Keratinocyte (primary cell): ENCODE measurements at regions not wholly inside any gene's neighbourhood (a gene's known extent, or its start where the extent isn't known, plus 50 kb on each side); places are given as distances from the start of the nearest gene placed in this dataset.

Source experiments
- DNase-seq: peaks from one replicate; pipeline ENCODE4 v3.0.0-alpha.2; 2011; ENCODE audit warnings: low read depth, missing footprints, low spot score
- FAIRE-seq: peaks from 2 replicates; lab custom pipeline; 2011; peaks lifted over from hg19 to GRCh38; lab: Jason Lieb, UNC
- H2AFZ ChIP-seq: 2 replicates; pipeline ENCODE4 v1.6.0; 2012; ENCODE audit warnings: low read length, control low read depth, inconsistent platforms; ENCODE audit not compliant: control insufficient read depth
- H3K27ac ChIP-seq: 2 replicates; pipeline ENCODE4 v1.5.1; 2011; ENCODE audit warnings: low read length; ENCODE audit not compliant: control insufficient read depth, insufficient read depth
- H3K27me3 ChIP-seq: 3 replicates; pipeline ENCODE4 v1.6.0; 2011; ENCODE audit warnings: low read length; ENCODE audit not compliant: control insufficient read depth, insufficient read depth; ENCODE audit errors: extremely low read depth
- H3K36me3 ChIP-seq, 2 experiments: 2 replicates in 1 of 2; 3 replicates in 1 of 2; pipeline ENCODE4 v1.5.1; 2011; ENCODE audit warnings: low read length in 2 of 2, mild to moderate bottlenecking in 1 of 2; ENCODE audit not compliant: control insufficient read depth in 2 of 2, insufficient read depth in 2 of 2; ENCODE audit errors: extremely low read depth in 1 of 2
- H3K4me1 ChIP-seq: 3 replicates; pipeline ENCODE4 v1.5.1; 2011; ENCODE audit warnings: low read length; ENCODE audit not compliant: control insufficient read depth, insufficient read depth; ENCODE audit errors: extremely low read depth
- H3K4me2 ChIP-seq: 3 replicates; pipeline ENCODE4 v1.6.0; 2011; ENCODE audit warnings: low read depth, low read length; ENCODE audit not compliant: control insufficient read depth, insufficient read depth; ENCODE audit errors: extremely low read depth
- H3K4me3 ChIP-seq, 3 experiments: fragments of 200-600 bp in 1 of 3; sonication (generic) in 1 of 3; 2 replicates in 2 of 3; 3 replicates in 1 of 3; pipeline ENCODE4 v1.5.1; 2011 to 2016; ENCODE audit warnings: low read length in 3 of 3, mild to moderate bottlenecking in 3 of 3, control low read depth in 2 of 3, inconsistent platforms in 1 of 3, low read depth in 1 of 3, mixed read lengths in 1 of 3, mixed run types in 1 of 3, moderate library complexity in 1 of 3; ENCODE audit not compliant: control insufficient read depth in 2 of 3, insufficient read depth in 2 of 3; ENCODE audit errors: extremely low read depth in 1 of 3
- H3K79me2 ChIP-seq: 2 replicates; pipeline ENCODE4 v1.6.0; 2012; ENCODE audit warnings: low read length; ENCODE audit not compliant: control insufficient read depth, insufficient read depth
- H3K9ac ChIP-seq: 3 replicates; pipeline ENCODE4 v1.6.0; 2011; ENCODE audit warnings: low read length; ENCODE audit not compliant: control insufficient read depth, insufficient read depth; ENCODE audit errors: extremely low read depth
- H3K9me1 ChIP-seq: 3 replicates; pipeline ENCODE4 v1.6.0; 2011; ENCODE audit warnings: low read length; ENCODE audit not compliant: control insufficient read depth, insufficient read depth; ENCODE audit errors: extremely low read depth
- H3K9me3 ChIP-seq: 2 replicates; pipeline ENCODE4 v1.5.1; 2012; ENCODE audit warnings: low read depth, low read length; ENCODE audit not compliant: control insufficient read depth
- H4K20me1 ChIP-seq: 3 replicates; pipeline ENCODE4 v1.6.0; 2011; ENCODE audit warnings: low read length; ENCODE audit not compliant: control insufficient read depth, insufficient read depth; ENCODE audit errors: extremely low read depth
- EZH2 ChIP-seq: IDR thresholded peaks from one replicate; pipeline ENCODE4 v1.6.1; 2012; ENCODE audit warnings: inconsistent platforms, mild to moderate bottlenecking, low read length, moderate library complexity
- dilution Hi-C: fragments of 300-500 bp; cut with MboI; formaldehyde crosslinking; loops from one replicate; pipeline ENCODE4 v1.7.0; 2020; ENCODE audit warnings: low sequenced_read_pairs; ENCODE audit not compliant: extremely low pct_ligation_motif_present
- TF ChIP-seq, protein P1 (sequence below), 3 experiments: IDR thresholded peaks in 1 of 3; conservative IDR thresholded peaks in 1 of 3; optimal IDR thresholded peaks in 1 of 3; 2 replicates in 2 of 3; 3 replicates in 1 of 3; pipeline versions ENCODE3 to v1.5.1; 2011; ENCODE audit warnings: low read length in 3 of 3, mild to moderate bottlenecking in 3 of 3, moderate library complexity in 2 of 3, control low read depth in 1 of 3, inconsistent platforms in 1 of 3; ENCODE audit not compliant: insufficient read depth in 2 of 3; ENCODE audit errors: extremely low read depth in 1 of 3

DNA sequence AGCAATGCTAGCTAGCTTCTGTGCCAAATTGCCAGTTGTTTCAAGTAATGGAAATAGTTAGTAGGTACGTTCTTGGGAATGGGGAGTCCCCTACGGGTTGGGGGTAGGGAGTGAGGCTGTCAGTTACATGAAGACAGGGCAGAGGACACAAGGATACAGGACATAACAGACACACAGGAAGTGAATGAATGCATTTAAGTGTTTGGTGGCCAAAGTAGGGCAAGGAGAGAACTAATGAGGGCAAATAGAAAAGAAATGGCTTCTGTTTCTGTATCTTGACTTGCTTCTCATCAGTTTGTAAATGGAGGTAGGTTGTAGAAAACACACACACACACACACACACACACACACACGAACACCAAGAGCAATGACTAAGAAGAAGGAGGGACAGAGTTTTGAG lies 142.2 kb downstream of the S1PR1 start:
- H3K4me3 ChIP-seq: no peak overlapping the region
- H3K9ac ChIP-seq: no peak overlapping the region

DNA sequence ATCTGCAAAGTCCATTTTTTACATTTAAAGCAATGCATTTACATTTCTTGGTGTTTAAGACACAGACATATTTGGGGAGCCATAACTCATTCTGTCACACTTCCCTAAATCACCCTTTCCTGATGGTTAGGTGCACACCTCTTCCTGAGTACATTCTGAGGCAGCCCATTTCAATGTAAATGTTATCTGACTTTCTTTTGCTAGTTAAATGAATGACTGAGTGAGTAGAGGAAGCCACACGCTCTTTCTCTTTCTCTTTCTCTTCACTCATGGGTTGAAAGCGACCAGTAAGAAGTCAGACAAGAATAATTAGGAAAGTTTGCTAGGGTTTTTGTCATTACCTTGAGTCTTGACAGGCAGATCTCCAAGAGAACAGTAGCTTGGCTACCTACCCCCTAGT lies 143.1 kb downstream of the S1PR1 start:
- H2AFZ ChIP-seq: no peak overlapping the region
- H3K79me2 ChIP-seq: no peaks in the 10 kb centered on the region
- H3K9me1 ChIP-seq: no peaks in the 10 kb centered on the region
- no peak for FAIRE-seq
- H3K9me3 ChIP-seq: no peaks in the 10 kb centered on the region
- no peaks in the 10 kb centered on the region for H3K4me1 ChIP-seq
- H3K4me3 ChIP-seq: no peak overlapping the region
- dilution Hi-C loops: no loop called here
- H3K27ac ChIP-seq: no peak overlapping the region
- H3K27me3 ChIP-seq: no peaks in the 10 kb centered on the region
- H3K4me2 ChIP-seq: no peak overlapping the region
- no peak overlapping the region for H3K9ac ChIP-seq
- H4K20me1 ChIP-seq: no peaks in the 10 kb centered on the region
- no peak for DNase-seq
- no peaks in the 10 kb centered on the region for H3K36me3 ChIP-seq
- TF ChIP-seq, protein P1, sequence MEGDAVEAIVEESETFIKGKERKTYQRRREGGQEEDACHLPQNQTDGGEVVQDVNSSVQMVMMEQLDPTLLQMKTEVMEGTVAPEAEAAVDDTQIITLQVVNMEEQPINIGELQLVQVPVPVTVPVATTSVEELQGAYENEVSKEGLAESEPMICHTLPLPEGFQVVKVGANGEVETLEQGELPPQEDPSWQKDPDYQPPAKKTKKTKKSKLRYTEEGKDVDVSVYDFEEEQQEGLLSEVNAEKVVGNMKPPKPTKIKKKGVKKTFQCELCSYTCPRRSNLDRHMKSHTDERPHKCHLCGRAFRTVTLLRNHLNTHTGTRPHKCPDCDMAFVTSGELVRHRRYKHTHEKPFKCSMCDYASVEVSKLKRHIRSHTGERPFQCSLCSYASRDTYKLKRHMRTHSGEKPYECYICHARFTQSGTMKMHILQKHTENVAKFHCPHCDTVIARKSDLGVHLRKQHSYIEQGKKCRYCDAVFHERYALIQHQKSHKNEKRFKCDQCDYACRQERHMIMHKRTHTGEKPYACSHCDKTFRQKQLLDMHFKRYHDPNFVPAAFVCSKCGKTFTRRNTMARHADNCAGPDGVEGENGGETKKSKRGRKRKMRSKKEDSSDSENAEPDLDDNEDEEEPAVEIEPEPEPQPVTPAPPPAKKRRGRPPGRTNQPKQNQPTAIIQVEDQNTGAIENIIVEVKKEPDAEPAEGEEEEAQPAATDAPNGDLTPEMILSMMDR (optimal IDR thresholded peaks at IDR 0.05 in 1 of 3, IDR thresholded peaks at IDR 0.05 in 1 of 3, conservative IDR thresholded peaks at IDR 0.05 in 1 of 3; ENCODE audit: extremely low read depth in 1 of 3, insufficient read depth in 2 of 3, low read length in 3 of 3): no peak
- no peak for TF ChIP-seq EZH2

More for the DNA sequence above, 142.2 kb downstream of the S1PR1 start:
- Histone ChIP-seq H4K20me1 (no peaks in the 10 kb centered on the region), H3K27me3 (no peaks in the 10 kb centered on the region), H3K36me3 (no peaks in the 10 kb centered on the region), H3K4me1 (no peaks in the 10 kb centered on the region), H3K79me2 (no peaks in the 10 kb centered on the region), H3K4me2 (no peak overlapping the region), H3K9me3 (no peaks in the 10 kb centered on the region), H3K9me1 (no peaks in the 10 kb centered on the region), H3K27ac (no peak overlapping the region), H2AFZ (no peak overlapping the region)
- FAIRE-seq (no peak), DNase-seq (no peak)
- dilution Hi-C loops: no loop called here
- TF ChIP-seq, protein P1 (optimal IDR thresholded peaks at IDR 0.05 in 1 of 3, IDR thresholded peaks at IDR 0.05 in 1 of 3, conservative IDR thresholded peaks at IDR 0.05 in 1 of 3; ENCODE audit: extremely low read depth in 1 of 3, insufficient read depth in 2 of 3, low read length in 3 of 3): no peak
- no peak for TF ChIP-seq EZH2
